DOHH2 (cell line): ENCODE measurements at regions not wholly inside any gene's neighbourhood (a gene's known extent, or its start where the extent isn't known, plus 50 kb on each side); places are given as distances from the start of the nearest gene placed in this dataset.

ENCODE experiments used
- H3F3A ChIP-seq: fragments of 200-600 bp; sonication (generic), shearing (Covaris generic); 2 replicates; pipeline ENCODE4 v1.6.0; 2016; ENCODE audit warnings: antibody characterized with exemption, mild to moderate bottlenecking; ENCODE audit not compliant: control insufficient read depth, insufficient read depth
- H3K27ac ChIP-seq: fragments of 200-600 bp; sonication (generic); 2 replicates; pipeline ENCODE4 v1.5.1; 2014; ENCODE audit warnings: low read depth, mild to moderate bottlenecking, low read length, moderate library complexity
- H3K27me3 ChIP-seq: fragments of 200-600 bp; sonication (generic); 2 replicates; pipeline ENCODE4 v1.6.1; 2014; ENCODE audit warnings: mild to moderate bottlenecking, low read length, mixed read lengths; ENCODE audit not compliant: control insufficient read depth
- H3K36me3 ChIP-seq: fragments of 200-600 bp; sonication (generic); 2 replicates; pipeline ENCODE4 v1.6.1; 2014; ENCODE audit warnings: mild to moderate bottlenecking, low read length, moderate library complexity, mixed read lengths; ENCODE audit not compliant: control insufficient read depth
- H3K4me1 ChIP-seq: fragments of 200-600 bp; sonication (generic); 2 replicates; pipeline ENCODE4 v1.6.1; 2014; ENCODE audit warnings: mild to moderate bottlenecking, low read length, mixed read lengths; ENCODE audit not compliant: control insufficient read depth
- H3K4me2 ChIP-seq: fragments of 200-600 bp; sonication (generic); 2 replicates; pipeline ENCODE4 v1.6.0; 2014; ENCODE audit warnings: mild to moderate bottlenecking, low read length, moderate library complexity
- H3K4me3 ChIP-seq: fragments of 200-600 bp; sonication (generic); 2 replicates; pipeline ENCODE4 v1.5.1; 2014; ENCODE audit warnings: mild to moderate bottlenecking, low read length, mixed read lengths
- H3K79me2 ChIP-seq: fragments of 200-600 bp; sonication (generic); 2 replicates; pipeline ENCODE4 v1.6.1; 2014; ENCODE audit warnings: mild to moderate bottlenecking, low read length, mixed read lengths; ENCODE audit not compliant: control insufficient read depth
- H3K9me2 ChIP-seq: fragments of 200-600 bp; sonication (generic); replicated peaks from 2 replicates; pipeline ENCODE4 v1.6.1; 2014; ENCODE audit warnings: mild to moderate bottlenecking, low read length, mixed read lengths; ENCODE audit not compliant: control insufficient read depth
- H3K9me3 ChIP-seq: fragments of 200-600 bp; sonication (generic); 2 replicates; pipeline ENCODE4 v1.6.1; 2014; ENCODE audit warnings: antibody characterized with exemption, low read length, mixed read lengths; ENCODE audit not compliant: control insufficient read depth, insufficient read depth
- H4K20me1 ChIP-seq: fragments of 200-600 bp; sonication (generic); 2 replicates; pipeline ENCODE4 v1.6.0; 2014; ENCODE audit warnings: low read depth, mild to moderate bottlenecking, antibody characterized with exemption, low read length, moderate library complexity; ENCODE audit not compliant: control insufficient read depth, insufficient read depth
- EZH2phosphoT487 ChIP-seq: fragments of 200-600 bp; sonication (generic); IDR thresholded peaks from 2 replicates; pipeline ENCODE4 v1.6.1; 2017; ENCODE audit warnings: borderline replicate concordance, mild to moderate bottlenecking, antibody characterized with exemption, low read length, moderate library complexity, mixed read lengths
- TF ChIP-seq, protein P1 (sequence below): fragments of 200-600 bp; sonication (generic); IDR thresholded peaks from one replicate; pipeline ENCODE4 v1.5.1; 2014; ENCODE audit warnings: antibody characterized with exemption, mild to moderate bottlenecking, low read depth, low read length; ENCODE audit not compliant: poor library complexity, severe bottlenecking

DNA sequence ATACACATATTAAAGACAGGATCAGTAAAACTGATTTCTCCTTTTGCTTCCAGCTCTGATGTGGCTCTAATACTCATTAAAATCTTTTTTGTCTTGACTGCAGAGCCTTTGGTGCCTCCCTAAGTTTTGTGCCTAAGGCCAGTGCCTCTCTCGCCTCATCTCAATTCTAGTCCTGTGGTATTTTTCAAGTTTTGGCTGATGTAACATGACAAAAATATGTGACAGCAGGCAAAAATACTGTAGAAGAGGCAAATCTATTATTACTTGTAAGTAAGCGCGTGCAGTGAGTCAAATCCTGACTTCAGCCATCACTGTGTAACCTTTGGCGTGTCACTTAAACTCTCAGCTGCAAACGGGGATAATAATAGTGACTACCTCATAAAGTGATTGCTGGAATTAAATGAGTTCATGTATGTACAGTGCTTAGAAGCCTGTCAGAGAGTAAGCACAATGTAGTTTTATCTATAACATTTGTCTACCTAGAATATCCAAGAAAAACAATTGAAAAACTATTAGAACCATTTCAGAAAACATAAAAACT lies 74.0 kb downstream of the MAB21L3 start:
- Histone ChIP-seq H3K4me1 (no peaks in the 10 kb centered on the region), H3K36me3 (no peaks in the 10 kb centered on the region), H3K4me3 (no peak overlapping the region), H3K9me3 (no peaks in the 10 kb centered on the region), H3F3A (no peaks in the 10 kb centered on the region), H3K27me3 (no peaks in the 10 kb centered on the region), H4K20me1 (no peaks in the 10 kb centered on the region), H3K27ac (no peak overlapping the region), H3K79me2 (no peaks in the 10 kb centered on the region), H3K4me2 (no peak overlapping the region), H3K9me2 (no peaks in the 10 kb centered on the region)
- TF ChIP-seq, protein P1, sequence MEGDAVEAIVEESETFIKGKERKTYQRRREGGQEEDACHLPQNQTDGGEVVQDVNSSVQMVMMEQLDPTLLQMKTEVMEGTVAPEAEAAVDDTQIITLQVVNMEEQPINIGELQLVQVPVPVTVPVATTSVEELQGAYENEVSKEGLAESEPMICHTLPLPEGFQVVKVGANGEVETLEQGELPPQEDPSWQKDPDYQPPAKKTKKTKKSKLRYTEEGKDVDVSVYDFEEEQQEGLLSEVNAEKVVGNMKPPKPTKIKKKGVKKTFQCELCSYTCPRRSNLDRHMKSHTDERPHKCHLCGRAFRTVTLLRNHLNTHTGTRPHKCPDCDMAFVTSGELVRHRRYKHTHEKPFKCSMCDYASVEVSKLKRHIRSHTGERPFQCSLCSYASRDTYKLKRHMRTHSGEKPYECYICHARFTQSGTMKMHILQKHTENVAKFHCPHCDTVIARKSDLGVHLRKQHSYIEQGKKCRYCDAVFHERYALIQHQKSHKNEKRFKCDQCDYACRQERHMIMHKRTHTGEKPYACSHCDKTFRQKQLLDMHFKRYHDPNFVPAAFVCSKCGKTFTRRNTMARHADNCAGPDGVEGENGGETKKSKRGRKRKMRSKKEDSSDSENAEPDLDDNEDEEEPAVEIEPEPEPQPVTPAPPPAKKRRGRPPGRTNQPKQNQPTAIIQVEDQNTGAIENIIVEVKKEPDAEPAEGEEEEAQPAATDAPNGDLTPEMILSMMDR, result no peak

DNA sequence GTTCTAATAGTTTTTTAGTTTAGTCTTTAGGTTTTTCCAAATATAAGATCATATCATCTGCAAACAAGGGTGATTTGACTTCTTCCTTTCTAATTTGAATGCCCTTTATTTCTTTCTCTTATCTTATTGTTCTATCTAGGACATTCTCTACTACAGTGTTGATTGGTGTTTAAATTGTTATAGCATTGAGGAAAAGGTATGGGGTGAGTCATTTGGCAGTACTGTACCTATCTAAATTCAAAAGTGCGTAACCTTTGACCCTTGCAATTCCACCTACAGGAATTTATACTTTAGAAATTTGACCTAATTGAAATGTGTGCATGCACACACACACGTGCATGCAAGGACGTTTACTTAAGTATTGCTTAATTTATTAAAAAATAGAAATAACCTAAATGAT lies 78.3 kb downstream of the MAB21L3 start:
- Histone ChIP-seq H3K9me3 (no peaks in the 10 kb centered on the region), H3K9me2 (no peaks in the 10 kb centered on the region), H3K4me2 (no peak overlapping the region), H4K20me1 (no peaks in the 10 kb centered on the region), H3K79me2 (no peaks in the 10 kb centered on the region), H3F3A (no peaks in the 10 kb centered on the region), H3K27me3 (no peaks in the 10 kb centered on the region), H3K4me1 (no peaks in the 10 kb centered on the region), H3K27ac (no peak overlapping the region), H3K36me3 (no peaks in the 10 kb centered on the region), H3K4me3 (no peak overlapping the region)
- no peak for TF ChIP-seq EZH2phosphoT487

DNA sequence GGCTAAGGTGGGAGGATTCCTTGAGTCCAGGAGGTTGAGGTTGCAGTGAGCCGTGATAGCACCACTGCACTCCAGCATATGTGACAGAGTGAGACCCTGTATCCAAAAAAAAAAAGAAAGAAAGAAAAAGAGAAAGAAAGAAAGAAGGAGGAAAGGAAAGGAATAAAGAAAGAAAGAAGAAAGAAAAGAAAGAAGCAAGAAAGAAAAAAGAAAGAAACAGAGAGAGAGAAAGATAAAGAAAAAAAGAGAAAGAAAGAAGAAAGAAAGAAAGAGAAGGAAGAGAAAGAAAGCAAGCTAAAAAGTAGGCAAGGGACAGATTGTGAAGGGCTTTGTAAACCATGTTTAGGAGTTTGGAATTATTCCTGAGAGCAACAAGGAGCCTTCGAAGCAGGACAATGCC lies 80.1 kb downstream of the MAB21L3 start:
- Histone ChIP-seq H3K4me1 (no peaks in the 10 kb centered on the region), H3K9me2 (no peaks in the 10 kb centered on the region), H3K27ac (no peak overlapping the region), H3K4me2 (no peak overlapping the region), H4K20me1 (no peaks in the 10 kb centered on the region), H3K9me3 (no peaks in the 10 kb centered on the region), H3K79me2 (no peaks in the 10 kb centered on the region), H3K36me3 (no peaks in the 10 kb centered on the region), H3F3A (no peaks in the 10 kb centered on the region), H3K4me3 (no peak overlapping the region), H3K27me3 (no peaks in the 10 kb centered on the region)
- TF ChIP-seq EZH2phosphoT487, result no peak
- TF ChIP-seq, protein P1, result no peak

GRCh38 chr1:116193768-116194167 lies 82.6 kb downstream of the MAB21L3 start:
- H3K36me3 ChIP-seq, result no peaks in the 10 kb centered on the region
- no peaks in the 10 kb centered on the region for H3K9me2 ChIP-seq
- no peak for TF ChIP-seq EZH2phosphoT487
- TF ChIP-seq, protein P1, result no peak
- no peaks in the 10 kb centered on the region for H3K79me2 ChIP-seq
- H3K4me2 ChIP-seq, result no peak overlapping the region
- no peak overlapping the region for H3K4me3 ChIP-seq
- H3K4me1 ChIP-seq, result no peaks in the 10 kb centered on the region
- H3F3A ChIP-seq, result no peaks in the 10 kb centered on the region
- H3K9me3 ChIP-seq, result no peaks in the 10 kb centered on the region
- H3K27ac ChIP-seq, result no peak overlapping the region
- H3K27me3 ChIP-seq, result no peaks in the 10 kb centered on the region
- H4K20me1 ChIP-seq, result no peaks in the 10 kb centered on the region
